ENCODE measurements at regions not wholly inside any gene's neighbourhood (a gene's known extent, or its start where the extent isn't known, plus 50 kb on each side); places are given as distances from the start of the nearest gene placed in this dataset.

- TF ChIP-seq YY1 (IDR thresholded peaks at IDR 0.05; ENCODE audit: insufficient read depth, insufficient read length) (no peak), ZNF274 (IDR thresholded peaks at IDR 0.05; ENCODE audit: low read depth, low read length) (no peak), SUZ12 (IDR thresholded peaks at IDR 0.05; ENCODE audit: extremely low read depth, insufficient read depth, insufficient read length) (no peak)
Measured at GRCh38 chr3:192080336-192080735, 619.4 kb downstream of the PYDC2 start.

Measured in NT2/D1 (cell line).